ENCODE measurements at regions not wholly inside any gene's neighbourhood (a gene's known extent, or its start where the extent isn't known, plus 50 kb on each side); places are given as distances from the start of the nearest gene placed in this dataset.
"Not testable (repeated sequence)": the region's sequence is repeated elsewhere in the genome, so short reads cannot be mapped to it uniquely, and the experiment has no call there.

DNA sequence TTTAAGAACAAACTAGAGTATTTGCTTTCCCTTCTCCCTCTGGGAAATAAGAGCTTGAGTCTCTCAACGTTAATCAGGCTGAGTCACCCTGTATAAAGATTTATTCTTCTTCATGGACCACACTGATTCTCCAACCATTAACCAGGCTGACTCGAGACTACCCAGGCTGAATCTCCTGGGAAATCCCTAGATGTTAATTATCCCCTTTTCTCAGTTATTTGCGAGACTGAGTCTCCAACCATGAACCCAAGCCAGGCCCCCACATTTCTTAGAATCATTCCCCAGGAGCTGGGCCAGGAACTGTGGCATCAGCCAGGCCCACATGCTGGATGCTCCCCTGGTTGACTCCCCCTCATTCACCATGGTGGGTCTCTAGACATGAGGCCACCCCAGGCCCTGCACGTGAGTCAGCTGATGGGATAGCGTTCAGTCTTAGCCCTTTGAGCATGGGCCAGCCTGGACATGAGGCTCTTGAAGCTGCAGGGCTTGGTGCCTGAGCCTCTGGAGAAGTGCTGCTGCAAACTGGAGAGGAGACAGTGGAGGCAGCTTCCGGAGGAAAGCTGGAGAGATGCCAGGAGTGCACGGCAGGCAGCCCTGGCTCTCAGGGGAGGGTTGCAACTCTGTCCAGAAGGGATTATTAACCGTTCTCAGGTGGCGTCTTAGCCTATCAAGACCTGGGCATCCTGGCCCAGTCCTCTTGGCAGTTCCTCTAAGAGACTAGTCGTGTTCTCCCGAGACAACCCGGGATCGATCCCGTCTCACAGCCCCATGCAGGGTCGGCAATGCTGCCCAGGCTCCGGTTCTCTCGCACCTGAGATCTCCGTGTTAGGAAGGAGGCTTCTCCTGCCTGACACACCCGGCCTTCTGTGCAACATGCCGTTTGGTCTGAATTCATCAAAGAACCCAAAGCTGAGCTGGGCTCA lies 296.6 kb downstream of the ADGRD1 start:
- DNase-seq (ENCODE audit: low read depth in 2 of 2): no peak

DNA sequence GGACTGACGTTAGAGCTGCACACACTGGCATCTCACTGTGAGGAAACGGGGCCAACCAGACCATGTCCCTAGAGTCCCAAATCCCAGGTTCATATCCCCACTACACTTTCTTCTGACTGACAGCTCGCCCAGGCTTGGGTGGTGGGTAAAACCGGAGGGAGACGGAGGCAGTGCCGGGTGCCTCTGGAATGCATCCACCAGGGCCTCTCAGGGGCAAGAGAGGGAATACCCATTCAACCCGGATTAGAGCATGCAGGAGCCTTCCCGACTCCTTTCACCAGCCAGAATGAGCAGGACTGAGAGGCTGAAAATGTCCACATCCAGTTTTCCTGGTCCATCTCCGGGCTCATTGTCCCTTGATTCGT lies 297.2 kb downstream of the ADGRD1 start:
- no peak for DNase-seq (ENCODE audit: low read depth in 2 of 2)

GRCh38 chr12:131251336-131252101 lies 297.8 kb downstream of the ADGRD1 start:
- DNase-seq (ENCODE audit: low read depth in 2 of 2): no peak

DNA sequence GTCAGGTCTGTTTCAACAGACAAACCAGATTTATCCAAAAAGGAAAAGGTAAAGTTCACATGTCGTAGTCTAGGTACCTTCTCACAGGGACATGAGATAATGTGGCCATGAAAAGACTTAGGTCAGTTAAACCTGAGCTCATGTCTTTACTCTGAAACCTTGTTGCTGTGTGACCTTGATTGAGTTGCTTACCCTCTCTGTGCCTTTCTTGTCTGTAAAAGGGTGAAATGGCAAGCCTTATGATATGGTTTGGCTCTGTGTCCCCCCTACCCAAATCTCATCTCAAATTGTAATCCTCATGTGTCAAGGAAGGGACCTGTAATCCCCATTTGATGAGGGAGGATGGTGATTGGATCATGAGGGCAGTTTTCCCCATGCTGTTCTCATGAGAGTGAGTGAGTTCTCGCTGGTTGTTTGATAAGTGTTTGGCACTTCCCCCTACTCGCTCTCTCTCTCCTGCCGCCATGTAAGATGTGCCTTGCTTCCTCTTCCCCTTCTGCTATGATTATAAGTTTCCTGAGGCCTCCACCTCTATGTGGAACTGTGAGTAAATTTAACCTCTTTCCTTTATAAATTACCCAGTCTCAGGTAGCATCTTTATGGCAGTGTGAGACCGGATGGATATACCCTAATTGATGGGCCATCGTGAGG lies 299.8 kb downstream of the ADGRD1 start:
- DNase-seq (ENCODE audit: low read depth in 2 of 2): no peak

DNA sequence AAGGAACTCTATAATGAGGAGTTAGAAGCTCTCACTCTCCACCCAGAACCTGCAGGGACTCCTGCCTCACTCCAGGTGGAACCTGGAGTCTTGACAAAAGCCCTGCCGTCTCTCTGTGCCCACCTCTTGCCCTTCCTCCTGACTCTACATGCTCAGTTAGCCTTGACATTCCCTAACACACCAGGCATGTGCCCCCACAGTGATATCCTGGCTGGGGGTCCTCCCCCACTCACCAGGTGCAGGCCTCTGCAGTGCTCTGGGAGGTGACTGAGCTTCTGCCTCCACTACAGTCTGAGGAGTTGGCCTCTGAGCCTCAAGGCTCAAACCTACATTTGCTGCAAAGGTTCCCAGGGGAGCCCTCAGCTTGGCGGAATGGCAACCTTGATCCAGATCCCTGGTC lies 300.7 kb downstream of the ADGRD1 start:
- no peak for DNase-seq (ENCODE audit: low read depth in 2 of 2)

DNA sequence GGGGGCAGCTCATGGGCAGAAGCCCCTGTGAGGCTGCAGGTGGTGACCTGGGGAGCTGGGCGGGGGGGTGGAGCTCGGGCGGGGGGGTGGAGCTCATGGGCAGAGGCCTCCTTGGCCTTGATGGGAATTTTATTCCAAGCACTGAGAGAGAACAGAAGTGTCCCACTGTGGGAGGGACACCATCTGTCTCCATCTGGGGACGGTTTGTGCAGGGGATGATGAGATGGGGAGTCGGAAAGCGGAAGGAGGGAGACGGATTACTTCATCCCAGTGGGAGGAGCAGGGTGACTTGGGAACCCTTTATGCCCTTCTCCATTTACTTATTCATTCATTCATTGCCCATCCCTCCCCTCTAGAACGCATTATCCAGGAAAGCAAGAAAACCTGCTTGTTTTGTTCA lies 304.7 kb downstream of the ADGRD1 start:
- no peak for DNase-seq (ENCODE audit: low read depth in 2 of 2)

DNA sequence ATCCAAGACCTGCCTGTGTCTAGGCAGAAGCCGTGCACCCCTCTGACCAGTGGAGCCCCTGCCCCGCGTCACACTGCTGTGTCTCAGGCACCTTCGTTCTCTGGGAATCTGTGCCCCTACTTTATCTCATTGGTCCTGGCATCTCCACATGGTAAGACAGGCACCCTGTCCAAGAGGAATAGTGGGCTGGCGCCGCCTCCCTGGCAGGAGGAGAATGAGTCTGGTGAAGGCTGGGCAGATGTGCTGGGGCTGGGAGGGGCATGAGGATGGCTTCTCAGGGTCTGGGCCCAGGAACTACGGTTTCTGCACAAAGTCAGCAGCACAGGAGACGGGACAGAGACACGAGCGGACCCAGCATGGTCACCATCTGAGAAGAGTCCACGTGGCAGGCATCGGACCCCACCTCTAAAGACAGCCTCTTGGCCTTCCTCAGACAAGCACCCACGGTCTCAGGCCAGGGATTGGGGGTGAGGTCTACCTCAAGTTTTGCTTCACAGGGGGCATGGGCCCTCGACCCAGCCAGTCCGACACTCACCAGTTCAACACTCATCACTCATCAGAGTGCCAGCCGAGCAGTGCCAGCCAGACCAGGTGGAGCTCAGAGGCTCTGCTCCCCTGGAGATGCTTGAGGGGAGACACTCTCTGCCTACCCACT lies 306.7 kb downstream of the ADGRD1 start:
- DNase-seq (ENCODE audit: low read depth in 2 of 2): no peak

DNA sequence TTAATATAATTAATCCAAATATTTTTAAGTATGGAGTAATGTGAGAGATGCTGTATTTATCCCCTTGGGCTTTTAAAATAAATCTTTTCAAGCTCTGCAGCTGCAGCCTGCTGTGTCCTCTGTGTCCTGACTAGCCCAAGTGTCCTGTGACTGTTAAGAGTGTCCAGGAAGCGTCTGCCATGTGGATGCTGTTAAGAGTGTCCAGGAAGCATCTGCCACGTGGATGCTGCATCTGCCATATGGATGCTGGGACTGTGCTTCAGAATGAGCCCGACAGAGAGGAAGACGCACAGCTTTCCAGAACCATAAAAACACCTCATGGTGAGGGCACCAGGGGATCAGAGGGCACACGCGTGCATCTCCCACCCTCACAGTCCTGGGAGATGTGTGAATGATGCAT lies 307.2 kb downstream of the ADGRD1 start:
- DNase-seq (ENCODE audit: low read depth in 2 of 2): no peak

- no peak for DNase-seq (ENCODE audit: low read depth in 2 of 2)
Measured at GRCh38 chr12:131261906-131262305, 308.2 kb downstream of the ADGRD1 start.

GRCh38 chr12:131263626-131264025 lies 309.9 kb downstream of the ADGRD1 start:
- DNase-seq (ENCODE audit: low read depth in 2 of 2): no peak

DNA sequence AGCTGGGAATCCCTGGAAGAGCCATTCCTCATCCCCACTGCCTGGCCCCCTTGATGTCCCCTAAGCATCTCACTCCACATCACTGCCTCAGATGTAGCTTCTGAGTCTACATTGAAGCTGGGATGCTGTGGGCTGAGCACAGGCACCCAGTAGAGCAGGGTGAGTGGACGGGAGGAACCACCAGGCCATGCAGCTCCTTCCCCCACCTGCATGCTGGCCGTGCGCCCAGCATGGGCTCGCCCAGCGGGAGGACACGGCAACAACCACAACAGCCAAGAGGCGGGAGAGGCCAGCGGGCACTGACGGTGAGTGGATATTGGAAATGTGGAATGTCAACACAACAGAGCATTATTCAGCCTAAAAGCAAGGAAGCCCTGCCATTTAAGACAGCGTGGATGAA lies 310.9 kb downstream of the ADGRD1 start:
- DNase-seq (ENCODE audit: low read depth in 2 of 2): no peak

DNA sequence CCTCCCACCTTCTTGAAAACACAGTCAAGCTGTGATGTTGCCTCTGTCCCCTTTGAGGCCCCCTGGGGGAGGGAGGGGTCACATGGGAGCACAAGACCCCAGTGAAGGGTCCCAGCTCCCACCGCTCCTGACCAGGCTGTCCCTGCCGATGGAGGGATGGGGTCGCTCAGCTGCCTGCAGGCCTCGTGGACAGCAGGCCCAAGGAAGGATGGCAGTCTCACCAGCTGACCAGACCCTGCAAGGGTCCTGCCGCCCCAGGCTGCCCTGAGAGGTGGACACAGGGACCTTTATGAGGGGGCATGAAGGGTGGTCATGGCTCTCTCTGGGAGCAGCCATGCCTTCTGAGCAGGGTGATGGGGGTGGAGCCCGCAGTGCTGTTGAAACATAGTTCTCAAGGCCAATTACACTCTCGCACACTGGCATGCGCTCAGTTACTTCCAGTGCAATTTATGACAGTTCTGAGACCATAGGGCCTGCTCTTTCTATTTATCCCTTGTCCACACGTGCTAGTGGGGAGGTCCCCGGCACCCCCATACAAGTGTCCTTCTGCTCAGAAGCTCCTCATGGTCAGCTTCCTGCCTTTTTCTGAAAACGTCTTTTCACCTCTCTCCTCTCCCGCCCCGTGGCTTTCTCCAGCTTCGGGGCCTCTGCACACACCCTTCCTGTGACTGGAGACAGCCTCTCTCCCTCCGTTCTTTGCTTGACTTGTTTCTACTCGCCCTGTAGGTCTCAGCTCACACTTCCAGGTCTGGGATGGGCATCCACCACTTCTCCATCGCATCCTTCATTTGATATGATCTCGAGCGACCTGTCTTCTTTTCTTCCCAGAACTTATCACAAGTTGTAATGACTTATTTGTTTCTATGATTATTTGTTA lies 313.1 kb downstream of the ADGRD1 start:
- DNase-seq (ENCODE audit: low read depth in 2 of 2): no peak

DNA sequence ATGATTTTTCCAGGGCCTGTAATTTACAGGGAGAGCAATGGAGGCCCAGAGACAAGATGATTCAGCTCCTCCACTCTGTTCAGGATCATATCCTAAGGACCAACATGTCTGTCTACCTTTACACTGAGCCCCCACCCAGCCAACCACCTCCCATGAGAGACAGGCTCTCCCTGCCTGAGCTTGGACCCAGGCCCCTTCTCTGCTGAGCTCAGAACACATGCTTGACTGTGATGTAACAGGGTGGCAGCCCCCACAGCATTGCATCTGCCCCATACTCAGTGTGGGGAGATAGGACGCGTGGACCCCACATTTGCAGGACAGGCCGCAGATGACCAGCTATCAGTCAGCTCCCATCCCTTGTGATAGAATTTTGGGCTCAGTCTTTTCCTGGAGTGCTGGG lies 313.9 kb downstream of the ADGRD1 start:
- no peak for DNase-seq (ENCODE audit: low read depth in 2 of 2)

DNA sequence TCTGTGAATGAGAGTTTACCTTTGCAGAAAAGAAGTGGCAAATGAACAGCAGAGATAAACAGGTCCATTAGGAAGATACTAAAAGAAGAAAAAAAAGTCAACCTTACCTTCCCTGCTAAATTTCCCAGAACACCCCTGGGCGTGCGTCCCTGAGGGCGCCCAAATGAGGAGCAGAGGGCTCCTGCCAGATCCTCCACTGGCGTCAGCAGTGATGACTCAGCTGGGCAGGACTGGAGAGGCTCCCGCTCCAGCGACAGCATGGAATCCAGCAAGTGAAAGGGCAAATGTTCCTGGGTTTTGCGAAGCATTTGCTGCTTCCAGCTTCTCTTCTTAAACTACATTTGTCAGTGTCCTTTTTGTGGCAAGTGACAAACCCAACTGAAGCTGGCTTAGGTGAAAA lies 314.4 kb downstream of the ADGRD1 start:
- not testable (repeated sequence) for DNase-seq (ENCODE audit: low read depth in 2 of 2)

GRCh38 chr12:131268571-131268970 lies 314.9 kb downstream of the ADGRD1 start:
- not testable (repeated sequence) for DNase-seq (ENCODE audit: low read depth in 2 of 2)

- no peak for DNase-seq (ENCODE audit: low read depth in 2 of 2)
Measured at GRCh38 chr12:131269551-131269950, 315.8 kb downstream of the ADGRD1 start.

GRCh38 chr12:131269977-131270376 lies 316.3 kb downstream of the ADGRD1 start:
- DNase-seq (ENCODE audit: low read depth in 2 of 2): not testable (repeated sequence)

GRCh38 chr12:131271724-131272123 lies 318.0 kb downstream of the ADGRD1 start:
- DNase-seq (ENCODE audit: low read depth in 2 of 2): no peak

GRCh38 chr12:131272283-131272814 lies 318.6 kb downstream of the ADGRD1 start:
- DNase-seq (ENCODE audit: low read depth in 2 of 2): not testable (repeated sequence)

DNA sequence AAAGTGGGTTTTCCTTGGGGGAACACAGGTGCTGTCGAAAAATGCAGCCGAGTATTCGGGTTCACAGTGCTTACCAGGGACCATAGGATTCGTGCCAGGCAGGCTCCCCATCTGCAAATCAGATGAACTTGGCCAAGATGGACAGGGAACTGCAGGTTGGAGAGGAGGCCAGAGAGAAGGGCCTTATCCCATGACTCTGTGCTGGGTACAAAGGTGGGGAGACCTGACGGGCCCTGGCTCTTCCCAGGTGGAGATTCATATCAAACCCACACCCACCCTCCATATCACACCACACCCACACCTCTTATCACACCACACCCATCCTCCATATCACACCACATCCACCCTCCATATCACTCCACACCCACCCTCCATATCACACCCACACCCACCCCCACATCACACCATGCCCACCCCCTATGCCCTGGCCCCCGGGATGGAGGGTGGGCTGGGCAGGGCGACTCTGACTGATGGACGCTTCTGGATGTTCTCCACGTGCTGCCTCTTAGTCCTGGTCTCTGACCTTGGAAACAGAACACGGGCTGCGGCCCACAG lies 319.7 kb downstream of the ADGRD1 start:
- DNase-seq (ENCODE audit: low read depth in 2 of 2): no peak
